GM12872 (cell line): ENCODE measurements at regions not wholly inside any gene's neighbourhood (a gene's known extent, or its start where the extent isn't known, plus 50 kb on each side); places are given as distances from the start of the nearest gene placed in this dataset.

Experiments
- CTCF ChIP-seq: IDR thresholded peaks from 3 replicates; pipeline ENCODE4 v1.5.1; 2011; ENCODE audit warnings: low read depth, mild to moderate bottlenecking, low read length, moderate library complexity; ENCODE audit not compliant: insufficient read depth

GRCh38 chr20:55918471-55918870, 86.8 kb downstream of the CBLN4 start:
- no peak for TF ChIP-seq CTCF

DNA sequence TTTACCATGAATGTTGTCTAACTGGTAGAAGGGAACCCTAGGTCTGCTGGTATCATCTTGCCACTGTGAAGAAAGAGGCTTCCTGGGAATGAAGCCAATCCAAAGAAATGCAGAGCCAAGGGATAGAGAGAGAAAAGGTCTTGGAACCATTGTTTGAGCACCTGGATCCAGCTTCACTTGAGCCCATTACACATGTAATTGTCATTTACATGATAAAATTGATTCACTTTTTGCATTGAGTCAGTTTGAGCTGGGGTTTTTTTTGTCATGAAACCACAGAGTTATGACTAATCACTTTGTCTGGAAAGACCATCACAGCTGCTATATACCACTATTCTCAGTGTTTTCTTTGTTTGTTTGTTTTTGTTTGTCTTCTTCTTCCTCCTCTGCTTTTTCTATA, 112.3 kb downstream of the CBLN4 start:
- TF ChIP-seq CTCF: no peak

- TF ChIP-seq CTCF: no peak
Measured at GRCh38 chr20:55888685-55889084, 116.6 kb downstream of the CBLN4 start.

GRCh38 chr20:55882910-55883309, 122.4 kb downstream of the CBLN4 start:
- TF ChIP-seq CTCF: no peak

DNA sequence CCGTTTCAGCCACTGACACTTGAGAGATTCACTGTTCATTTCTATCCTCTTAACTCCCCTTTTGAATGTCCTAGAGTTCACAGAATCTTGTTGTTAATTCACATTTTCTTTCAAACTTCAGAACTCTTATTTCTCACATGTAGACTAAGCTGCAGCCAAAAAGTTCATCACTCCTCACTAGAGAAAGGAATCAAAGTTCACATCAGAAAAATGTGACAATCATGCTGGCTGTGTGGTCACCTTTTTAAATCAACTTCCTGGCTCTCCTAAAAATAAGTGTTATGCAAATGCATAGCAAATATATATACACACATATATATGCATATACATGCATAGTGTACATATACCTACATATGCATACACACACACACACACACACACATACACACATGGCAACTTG, 123.0 kb downstream of the CBLN4 start:
- TF ChIP-seq CTCF: no peak

- TF ChIP-seq CTCF: no peak
Measured at GRCh38 chr20:55881204-55881603, 124.1 kb downstream of the CBLN4 start.

DNA sequence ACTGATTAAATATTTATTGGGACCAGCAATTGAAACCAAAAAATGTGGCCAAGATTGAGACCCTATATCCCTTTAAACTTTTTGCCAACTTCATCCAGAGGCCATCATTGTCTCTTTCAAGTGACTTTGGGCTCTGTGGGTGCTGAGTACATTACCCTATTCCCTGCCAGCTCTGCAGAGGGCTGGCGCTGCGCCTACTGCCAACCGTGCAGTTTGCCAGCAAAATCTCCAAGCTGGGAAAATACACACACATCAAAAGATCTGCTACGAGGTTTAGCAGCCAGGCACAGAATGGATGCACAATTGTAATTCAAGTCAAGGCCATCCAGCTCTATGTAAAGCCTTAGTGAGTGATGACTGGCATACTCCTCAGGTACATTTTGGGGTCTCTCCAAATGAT, 125.0 kb downstream of the CBLN4 start:
- no peak for TF ChIP-seq CTCF

DNA sequence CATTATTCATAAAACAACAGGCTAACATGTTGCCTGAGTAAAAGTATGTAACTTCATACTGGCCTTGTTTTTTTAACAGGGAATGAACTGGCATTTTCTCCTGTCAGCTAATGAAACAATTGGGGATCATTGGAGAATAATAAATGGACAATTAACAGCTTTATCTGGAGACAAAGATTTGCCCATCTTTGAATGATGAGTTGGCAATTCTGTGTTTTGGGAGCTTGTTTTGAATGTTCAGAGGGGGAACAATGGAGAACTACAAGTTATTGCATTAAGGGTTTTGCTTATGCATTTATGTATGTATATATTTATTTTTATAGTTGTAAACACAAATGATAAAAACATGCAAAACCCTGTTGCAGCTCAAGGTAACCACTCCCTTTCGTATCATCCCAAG, 150.3 kb downstream of the CBLN4 start:
- TF ChIP-seq CTCF: no peak
